HL-60 (cell line): ENCODE measurements at regions not wholly inside any gene's neighbourhood (a gene's known extent, or its start where the extent isn't known, plus 50 kb on each side); places are given as distances from the start of the nearest gene placed in this dataset.

Experiments used
- DNase-seq, 2 experiments: peaks; one replicate each; pipeline ENCODE4 v3.0.0-alpha.2; 2010 to 2020; ENCODE audit warnings: low read depth in 1 of 2, low spot score in 1 of 2
- H3K27ac ChIP-seq: fragments of 250-450 bp; sonication (Bioruptor Pico); replicated peaks from 2 replicates; pipeline ENCODE4 v1.5.1; 2020; ENCODE audit warnings: mild to moderate bottlenecking, moderate library complexity
- H3K27me3 ChIP-seq: fragments of 250-450 bp; sonication (Bioruptor Pico); 2 replicates; pipeline ENCODE4 v1.5.1; 2021; ENCODE audit warnings: mild to moderate bottlenecking, moderate library complexity; ENCODE audit not compliant: insufficient read depth, poor library complexity, severe bottlenecking
- H3K4me3 ChIP-seq: replicated peaks from 2 replicates; pipeline ENCODE4 v1.5.1; 2011; ENCODE audit warnings: mild to moderate bottlenecking, control low read depth, low read length; ENCODE audit not compliant: insufficient read depth
- GABPA ChIP-seq: IDR thresholded peaks from 2 replicates; pipeline ENCODE4 v1.6.1; 2012; ENCODE audit warnings: low read depth
- POLR2AphosphoS5 ChIP-seq: IDR thresholded peaks from 2 replicates; pipeline ENCODE4 v1.6.1; 2012; ENCODE audit warnings: low read depth
- SPI1 ChIP-seq: IDR thresholded peaks from 2 replicates; pipeline ENCODE4 v1.6.1; 2012; ENCODE audit warnings: low read depth, mild to moderate bottlenecking, borderline replicate concordance
- TF ChIP-seq, protein P1 (sequence below): IDR thresholded peaks from 2 replicates; pipeline ENCODE4 v1.6.1; 2012; ENCODE audit warnings: low read depth; ENCODE audit not compliant: insufficient replicate concordance
- TF ChIP-seq, protein P2 (sequence below): IDR thresholded peaks from one replicate; pipeline ENCODE4 v1.5.1; 2011; ENCODE audit warnings: low read length, control low read depth, inconsistent platforms; ENCODE audit not compliant: insufficient read depth

DNA sequence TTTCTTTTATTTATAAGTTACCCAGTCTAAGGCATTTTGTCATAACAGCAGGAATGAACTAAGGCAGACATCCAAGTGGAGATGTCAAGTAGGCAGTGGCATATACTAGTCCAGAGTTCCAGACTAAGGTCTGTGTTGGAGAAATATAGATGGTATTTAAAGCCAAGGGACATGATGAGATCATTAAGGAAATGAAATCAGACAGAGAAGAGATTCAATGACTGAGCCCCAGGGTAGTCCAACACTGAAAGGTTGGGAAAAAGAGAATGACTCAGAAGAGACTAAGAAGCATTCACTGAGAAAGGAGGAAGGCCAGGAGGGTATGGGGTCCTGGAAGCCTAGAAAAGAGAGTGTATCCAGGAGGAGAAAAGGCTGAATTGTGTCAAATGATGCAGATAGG lies 442.2 kb upstream of the CCDC196 start:
- no peak overlapping the region for H3K27ac ChIP-seq
- TF ChIP-seq, protein P1, sequence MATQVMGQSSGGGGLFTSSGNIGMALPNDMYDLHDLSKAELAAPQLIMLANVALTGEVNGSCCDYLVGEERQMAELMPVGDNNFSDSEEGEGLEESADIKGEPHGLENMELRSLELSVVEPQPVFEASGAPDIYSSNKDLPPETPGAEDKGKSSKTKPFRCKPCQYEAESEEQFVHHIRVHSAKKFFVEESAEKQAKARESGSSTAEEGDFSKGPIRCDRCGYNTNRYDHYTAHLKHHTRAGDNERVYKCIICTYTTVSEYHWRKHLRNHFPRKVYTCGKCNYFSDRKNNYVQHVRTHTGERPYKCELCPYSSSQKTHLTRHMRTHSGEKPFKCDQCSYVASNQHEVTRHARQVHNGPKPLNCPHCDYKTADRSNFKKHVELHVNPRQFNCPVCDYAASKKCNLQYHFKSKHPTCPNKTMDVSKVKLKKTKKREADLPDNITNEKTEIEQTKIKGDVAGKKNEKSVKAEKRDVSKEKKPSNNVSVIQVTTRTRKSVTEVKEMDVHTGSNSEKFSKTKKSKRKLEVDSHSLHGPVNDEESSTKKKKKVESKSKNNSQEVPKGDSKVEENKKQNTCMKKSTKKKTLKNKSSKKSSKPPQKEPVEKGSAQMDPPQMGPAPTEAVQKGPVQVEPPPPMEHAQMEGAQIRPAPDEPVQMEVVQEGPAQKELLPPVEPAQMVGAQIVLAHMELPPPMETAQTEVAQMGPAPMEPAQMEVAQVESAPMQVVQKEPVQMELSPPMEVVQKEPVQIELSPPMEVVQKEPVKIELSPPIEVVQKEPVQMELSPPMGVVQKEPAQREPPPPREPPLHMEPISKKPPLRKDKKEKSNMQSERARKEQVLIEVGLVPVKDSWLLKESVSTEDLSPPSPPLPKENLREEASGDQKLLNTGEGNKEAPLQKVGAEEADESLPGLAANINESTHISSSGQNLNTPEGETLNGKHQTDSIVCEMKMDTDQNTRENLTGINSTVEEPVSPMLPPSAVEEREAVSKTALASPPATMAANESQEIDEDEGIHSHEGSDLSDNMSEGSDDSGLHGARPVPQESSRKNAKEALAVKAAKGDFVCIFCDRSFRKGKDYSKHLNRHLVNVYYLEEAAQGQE, result no peak
- TF ChIP-seq POLR2AphosphoS5 (no peak), GABPA (no peak), SPI1 (no peak)
- TF ChIP-seq, protein P2, sequence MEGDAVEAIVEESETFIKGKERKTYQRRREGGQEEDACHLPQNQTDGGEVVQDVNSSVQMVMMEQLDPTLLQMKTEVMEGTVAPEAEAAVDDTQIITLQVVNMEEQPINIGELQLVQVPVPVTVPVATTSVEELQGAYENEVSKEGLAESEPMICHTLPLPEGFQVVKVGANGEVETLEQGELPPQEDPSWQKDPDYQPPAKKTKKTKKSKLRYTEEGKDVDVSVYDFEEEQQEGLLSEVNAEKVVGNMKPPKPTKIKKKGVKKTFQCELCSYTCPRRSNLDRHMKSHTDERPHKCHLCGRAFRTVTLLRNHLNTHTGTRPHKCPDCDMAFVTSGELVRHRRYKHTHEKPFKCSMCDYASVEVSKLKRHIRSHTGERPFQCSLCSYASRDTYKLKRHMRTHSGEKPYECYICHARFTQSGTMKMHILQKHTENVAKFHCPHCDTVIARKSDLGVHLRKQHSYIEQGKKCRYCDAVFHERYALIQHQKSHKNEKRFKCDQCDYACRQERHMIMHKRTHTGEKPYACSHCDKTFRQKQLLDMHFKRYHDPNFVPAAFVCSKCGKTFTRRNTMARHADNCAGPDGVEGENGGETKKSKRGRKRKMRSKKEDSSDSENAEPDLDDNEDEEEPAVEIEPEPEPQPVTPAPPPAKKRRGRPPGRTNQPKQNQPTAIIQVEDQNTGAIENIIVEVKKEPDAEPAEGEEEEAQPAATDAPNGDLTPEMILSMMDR, result no peak
- DNase-seq, result no peak
- H3K4me3 ChIP-seq, result no peak overlapping the region
- no peaks in the 10 kb centered on the region for H3K27me3 ChIP-seq

DNA sequence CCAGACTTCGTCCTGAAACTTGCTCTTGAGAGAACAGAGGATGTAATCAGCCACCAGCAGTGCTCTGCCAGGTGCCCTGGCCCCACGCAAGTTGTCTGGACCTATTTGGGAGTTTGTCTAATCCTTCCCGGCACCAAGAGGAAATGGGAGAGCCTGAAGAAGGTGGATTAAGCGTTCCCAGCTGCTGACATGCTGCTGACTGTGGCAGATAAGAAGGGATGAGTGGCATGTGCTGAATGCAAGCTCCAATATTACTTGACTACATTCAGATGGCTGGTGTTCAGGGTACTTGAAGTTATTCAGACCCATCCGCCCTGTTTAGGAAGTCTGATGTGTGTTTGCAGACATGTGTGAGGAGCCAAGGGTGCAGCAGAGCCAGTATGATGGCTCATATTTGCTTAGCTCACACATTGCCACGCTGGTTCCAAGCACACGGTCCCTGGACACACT lies 440.6 kb upstream of the CCDC196 start:
- H3K4me3 ChIP-seq, result no peak overlapping the region
- TF ChIP-seq SPI1 (no peak), GABPA (no peak), POLR2AphosphoS5 (no peak)
- TF ChIP-seq, protein P1, result no peak
- TF ChIP-seq, protein P2, result no peak
- DNase-seq, result no peak
- H3K27me3 ChIP-seq, result no peaks in the 10 kb centered on the region
- no peak overlapping the region for H3K27ac ChIP-seq

DNA sequence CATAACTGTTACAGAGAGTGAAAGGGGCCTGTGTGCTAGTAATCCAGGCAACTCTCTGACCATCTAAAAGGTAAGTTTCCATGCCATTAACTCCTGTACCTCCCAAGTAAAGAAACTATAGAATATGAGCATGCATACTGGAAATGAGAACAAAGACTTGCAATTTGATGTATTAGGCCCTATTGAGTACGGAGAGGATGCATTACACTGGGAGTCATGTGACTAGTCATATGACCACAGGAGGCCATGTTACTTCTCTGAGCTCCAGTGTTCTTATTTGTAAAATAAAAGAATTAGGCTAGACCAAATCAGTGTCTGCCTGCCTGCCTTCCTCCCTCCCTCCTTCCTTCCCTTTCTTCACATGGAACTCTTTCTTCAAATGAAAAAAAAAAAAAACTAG lies 440.1 kb upstream of the CCDC196 start:
- no peak overlapping the region for H3K4me3 ChIP-seq
- no peak overlapping the region for H3K27ac ChIP-seq
- TF ChIP-seq GABPA, result no peak
- TF ChIP-seq SPI1, result no peak
- TF ChIP-seq, protein P1, result no peak
- TF ChIP-seq, protein P2, result no peak
- no peak for TF ChIP-seq POLR2AphosphoS5
- H3K27me3 ChIP-seq, result no peaks in the 10 kb centered on the region
- no peak for DNase-seq
